Keratinocyte (primary cell): ENCODE measurements at regions not wholly inside any gene's neighbourhood (a gene's known extent, or its start where the extent isn't known, plus 50 kb on each side); places are given as distances from the start of the nearest gene placed in this dataset.

Source experiments
- DNase-seq: peaks from one replicate; pipeline ENCODE4 v3.0.0-alpha.2; 2011; ENCODE audit warnings: low read depth, missing footprints, low spot score
- FAIRE-seq: peaks from 2 replicates; lab custom pipeline; 2011; peaks lifted over from hg19 to GRCh38; lab: Jason Lieb, UNC
- H2AFZ ChIP-seq: 2 replicates; pipeline ENCODE4 v1.6.0; 2012; ENCODE audit warnings: low read length, control low read depth, inconsistent platforms; ENCODE audit not compliant: control insufficient read depth
- H3K27ac ChIP-seq: 2 replicates; pipeline ENCODE4 v1.5.1; 2011; ENCODE audit warnings: low read length; ENCODE audit not compliant: control insufficient read depth, insufficient read depth
- H3K27me3 ChIP-seq: 3 replicates; pipeline ENCODE4 v1.6.0; 2011; ENCODE audit warnings: low read length; ENCODE audit not compliant: control insufficient read depth, insufficient read depth; ENCODE audit errors: extremely low read depth
- H3K36me3 ChIP-seq, 2 experiments: 2 replicates in 1 of 2; 3 replicates in 1 of 2; pipeline ENCODE4 v1.5.1; 2011; ENCODE audit warnings: low read length in 2 of 2, mild to moderate bottlenecking in 1 of 2; ENCODE audit not compliant: control insufficient read depth in 2 of 2, insufficient read depth in 2 of 2; ENCODE audit errors: extremely low read depth in 1 of 2
- H3K4me1 ChIP-seq: 3 replicates; pipeline ENCODE4 v1.5.1; 2011; ENCODE audit warnings: low read length; ENCODE audit not compliant: control insufficient read depth, insufficient read depth; ENCODE audit errors: extremely low read depth
- H3K4me2 ChIP-seq: 3 replicates; pipeline ENCODE4 v1.6.0; 2011; ENCODE audit warnings: low read depth, low read length; ENCODE audit not compliant: control insufficient read depth, insufficient read depth; ENCODE audit errors: extremely low read depth
- H3K4me3 ChIP-seq, 3 experiments: fragments of 200-600 bp in 1 of 3; sonication (generic) in 1 of 3; 2 replicates in 2 of 3; 3 replicates in 1 of 3; pipeline ENCODE4 v1.5.1; 2011 to 2016; ENCODE audit warnings: low read length in 3 of 3, mild to moderate bottlenecking in 3 of 3, control low read depth in 2 of 3, inconsistent platforms in 1 of 3, low read depth in 1 of 3, mixed read lengths in 1 of 3, mixed run types in 1 of 3, moderate library complexity in 1 of 3; ENCODE audit not compliant: control insufficient read depth in 2 of 3, insufficient read depth in 2 of 3; ENCODE audit errors: extremely low read depth in 1 of 3
- H3K79me2 ChIP-seq: 2 replicates; pipeline ENCODE4 v1.6.0; 2012; ENCODE audit warnings: low read length; ENCODE audit not compliant: control insufficient read depth, insufficient read depth
- H3K9ac ChIP-seq: 3 replicates; pipeline ENCODE4 v1.6.0; 2011; ENCODE audit warnings: low read length; ENCODE audit not compliant: control insufficient read depth, insufficient read depth; ENCODE audit errors: extremely low read depth
- H3K9me1 ChIP-seq: 3 replicates; pipeline ENCODE4 v1.6.0; 2011; ENCODE audit warnings: low read length; ENCODE audit not compliant: control insufficient read depth, insufficient read depth; ENCODE audit errors: extremely low read depth
- H3K9me3 ChIP-seq: 2 replicates; pipeline ENCODE4 v1.5.1; 2012; ENCODE audit warnings: low read depth, low read length; ENCODE audit not compliant: control insufficient read depth
- H4K20me1 ChIP-seq: 3 replicates; pipeline ENCODE4 v1.6.0; 2011; ENCODE audit warnings: low read length; ENCODE audit not compliant: control insufficient read depth, insufficient read depth; ENCODE audit errors: extremely low read depth
- EZH2 ChIP-seq: IDR thresholded peaks from one replicate; pipeline ENCODE4 v1.6.1; 2012; ENCODE audit warnings: inconsistent platforms, mild to moderate bottlenecking, low read length, moderate library complexity
- dilution Hi-C: fragments of 300-500 bp; cut with MboI; formaldehyde crosslinking; loops from one replicate; pipeline ENCODE4 v1.7.0; 2020; ENCODE audit warnings: low sequenced_read_pairs; ENCODE audit not compliant: extremely low pct_ligation_motif_present
- TF ChIP-seq, protein P1 (sequence below), 3 experiments: IDR thresholded peaks in 1 of 3; conservative IDR thresholded peaks in 1 of 3; optimal IDR thresholded peaks in 1 of 3; 2 replicates in 2 of 3; 3 replicates in 1 of 3; pipeline versions ENCODE3 to v1.5.1; 2011; ENCODE audit warnings: low read length in 3 of 3, mild to moderate bottlenecking in 3 of 3, moderate library complexity in 2 of 3, control low read depth in 1 of 3, inconsistent platforms in 1 of 3; ENCODE audit not compliant: insufficient read depth in 2 of 3; ENCODE audit errors: extremely low read depth in 1 of 3

DNA sequence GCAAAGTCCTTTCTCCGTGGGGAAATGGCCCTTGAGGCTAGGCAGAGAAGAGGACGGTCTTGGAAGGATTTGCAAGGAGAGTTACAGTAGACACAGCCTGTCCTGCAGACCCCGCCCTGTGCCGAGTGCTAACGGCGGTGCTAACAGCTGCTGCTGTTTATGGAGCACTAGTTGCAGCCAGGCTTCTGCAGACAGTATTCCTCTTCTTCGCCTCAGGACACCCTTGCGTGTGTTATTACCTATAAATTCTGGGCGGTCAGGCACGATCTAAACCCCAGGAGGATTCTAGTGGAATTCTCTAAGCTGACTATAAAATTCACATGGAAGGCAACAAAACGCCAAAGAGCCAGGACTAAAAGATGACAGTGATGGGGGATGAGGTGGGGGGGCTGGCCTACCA, 139.8 kb downstream of the GLI2 start:
- H3K9ac ChIP-seq: no peak overlapping the region
- dilution Hi-C loops: no loop called here
- H3K9me1 ChIP-seq: no peaks in the 10 kb centered on the region
- no peak overlapping the region for H3K4me3 ChIP-seq
- DNase-seq (no peak), FAIRE-seq (no peak)
- no peak for TF ChIP-seq EZH2
- TF ChIP-seq, protein P1, sequence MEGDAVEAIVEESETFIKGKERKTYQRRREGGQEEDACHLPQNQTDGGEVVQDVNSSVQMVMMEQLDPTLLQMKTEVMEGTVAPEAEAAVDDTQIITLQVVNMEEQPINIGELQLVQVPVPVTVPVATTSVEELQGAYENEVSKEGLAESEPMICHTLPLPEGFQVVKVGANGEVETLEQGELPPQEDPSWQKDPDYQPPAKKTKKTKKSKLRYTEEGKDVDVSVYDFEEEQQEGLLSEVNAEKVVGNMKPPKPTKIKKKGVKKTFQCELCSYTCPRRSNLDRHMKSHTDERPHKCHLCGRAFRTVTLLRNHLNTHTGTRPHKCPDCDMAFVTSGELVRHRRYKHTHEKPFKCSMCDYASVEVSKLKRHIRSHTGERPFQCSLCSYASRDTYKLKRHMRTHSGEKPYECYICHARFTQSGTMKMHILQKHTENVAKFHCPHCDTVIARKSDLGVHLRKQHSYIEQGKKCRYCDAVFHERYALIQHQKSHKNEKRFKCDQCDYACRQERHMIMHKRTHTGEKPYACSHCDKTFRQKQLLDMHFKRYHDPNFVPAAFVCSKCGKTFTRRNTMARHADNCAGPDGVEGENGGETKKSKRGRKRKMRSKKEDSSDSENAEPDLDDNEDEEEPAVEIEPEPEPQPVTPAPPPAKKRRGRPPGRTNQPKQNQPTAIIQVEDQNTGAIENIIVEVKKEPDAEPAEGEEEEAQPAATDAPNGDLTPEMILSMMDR (optimal IDR thresholded peaks at IDR 0.05 in 1 of 3, IDR thresholded peaks at IDR 0.05 in 1 of 3, conservative IDR thresholded peaks at IDR 0.05 in 1 of 3; ENCODE audit: extremely low read depth in 1 of 3, insufficient read depth in 2 of 3, low read length in 3 of 3): no peak
- H3K27me3 ChIP-seq: peaks cover 10% of the 10 kb centered on the region
- H3K9me3 ChIP-seq: no peaks in the 10 kb centered on the region
- H3K79me2 ChIP-seq: no peaks in the 10 kb centered on the region
- no peak overlapping the region for H3K4me2 ChIP-seq
- no peak overlapping the region for H2AFZ ChIP-seq
- H4K20me1 ChIP-seq: no peaks in the 10 kb centered on the region
- H3K27ac ChIP-seq: no peak overlapping the region
- no peaks in the 10 kb centered on the region for H3K4me1 ChIP-seq
- no peaks in the 10 kb centered on the region for H3K36me3 ChIP-seq

DNA sequence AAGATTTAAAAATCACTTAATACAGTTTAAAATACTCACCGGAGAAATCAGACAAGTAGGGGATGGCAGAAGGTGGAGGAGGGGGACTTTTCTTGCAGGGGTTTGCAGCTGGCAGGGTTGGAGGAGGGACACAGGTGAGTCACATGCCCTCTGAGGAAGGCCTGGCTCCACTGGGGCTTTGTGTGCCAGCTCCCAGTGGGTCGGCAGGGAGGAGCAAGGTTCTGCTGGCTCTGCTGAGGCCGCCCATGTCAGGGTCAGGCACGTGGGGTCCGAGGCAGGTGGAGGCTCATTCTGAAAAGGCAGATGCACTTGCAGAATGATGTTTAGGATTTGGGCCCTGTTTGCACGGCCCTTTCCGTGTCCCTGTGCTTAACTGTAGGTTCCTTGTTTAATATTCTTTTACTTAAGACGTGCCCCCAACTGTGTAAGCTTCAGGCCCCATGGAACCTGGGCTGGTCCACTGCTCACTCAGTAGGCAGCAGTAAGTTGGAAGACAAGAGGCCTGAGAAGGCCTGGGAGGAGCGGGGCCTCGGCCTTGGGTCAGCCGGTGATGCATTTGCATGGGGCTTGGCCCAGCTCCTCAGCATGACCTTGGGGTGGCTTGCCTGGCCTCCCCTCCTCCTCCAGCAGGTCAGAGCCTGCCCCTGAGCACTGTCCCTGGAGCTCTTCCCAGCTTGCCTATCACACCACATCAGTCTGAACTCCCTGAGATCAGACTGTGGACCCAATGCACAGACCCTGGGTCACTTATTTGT, 141.0 kb downstream of the GLI2 start:
- Histone ChIP-seq H3K4me2 (no peak overlapping the region), H3K9me3 (no peaks in the 10 kb centered on the region), H3K27ac (no peak overlapping the region), H3K36me3 (no peaks in the 10 kb centered on the region), H3K4me1 (no peaks in the 10 kb centered on the region), H3K79me2 (no peaks in the 10 kb centered on the region), H2AFZ (no peak overlapping the region), H4K20me1 (no peaks in the 10 kb centered on the region), H3K9ac (no peak overlapping the region), H3K27me3 (peaks cover 14% of the 10 kb centered on the region), H3K9me1 (no peaks in the 10 kb centered on the region), H3K4me3 (no peak overlapping the region)
- dilution Hi-C loops: no loop called here
- no peak for DNase-seq
- TF ChIP-seq, protein P1 (optimal IDR thresholded peaks at IDR 0.05 in 1 of 3, IDR thresholded peaks at IDR 0.05 in 1 of 3, conservative IDR thresholded peaks at IDR 0.05 in 1 of 3; ENCODE audit: extremely low read depth in 1 of 3, insufficient read depth in 2 of 3, low read length in 3 of 3): no peak
- TF ChIP-seq EZH2: no peak
- FAIRE-seq: no peak
